Keratinocyte (primary cell): ENCODE measurements at regions not wholly inside any gene's neighbourhood (a gene's known extent, or its start where the extent isn't known, plus 50 kb on each side); places are given as distances from the start of the nearest gene placed in this dataset.

Source experiments
- CTCF ChIP-seq, 3 experiments: IDR thresholded peaks in 1 of 3; conservative IDR thresholded peaks in 1 of 3; optimal IDR thresholded peaks in 1 of 3; 2 replicates in 2 of 3; 3 replicates in 1 of 3; pipeline versions ENCODE3 to v1.5.1; 2011; ENCODE audit warnings: low read length in 3 of 3, mild to moderate bottlenecking in 3 of 3, moderate library complexity in 2 of 3, control low read depth in 1 of 3, inconsistent platforms in 1 of 3; ENCODE audit not compliant: insufficient read depth in 2 of 3; ENCODE audit errors: extremely low read depth in 1 of 3
- EZH2 ChIP-seq: IDR thresholded peaks from one replicate; pipeline ENCODE4 v1.6.1; 2012; ENCODE audit warnings: inconsistent platforms, mild to moderate bottlenecking, low read length, moderate library complexity

GRCh38 chr6:105511639-105512038 lies 108.8 kb upstream of the PREP start:
- TF ChIP-seq CTCF (optimal IDR thresholded peaks at IDR 0.05 in 1 of 3, IDR thresholded peaks at IDR 0.05 in 1 of 3, conservative IDR thresholded peaks at IDR 0.05 in 1 of 3; ENCODE audit: extremely low read depth in 1 of 3, insufficient read depth in 2 of 3, low read length in 3 of 3) = no peak
- no peak for TF ChIP-seq EZH2
